PC-3 (cell line): ENCODE measurements at regions not wholly inside any gene's neighbourhood (a gene's known extent, or its start where the extent isn't known, plus 50 kb on each side); places are given as distances from the start of the nearest gene placed in this dataset.

Experiments used
- CTCF ChIP-seq: fragments of 300-600 bp; sonication (generic); conservative IDR thresholded peaks from 2 replicates; pipeline ENCODE4 v1.5.1; 2017; ENCODE audit warnings: antibody characterized with exemption, low read depth, mild to moderate bottlenecking, low read length
- EZH2 ChIP-seq: fragments of 300-600 bp; sonication (generic); IDR thresholded peaks from one replicate; pipeline ENCODE4 v1.6.1; 2017; ENCODE audit warnings: antibody characterized with exemption, mild to moderate bottlenecking, low read length; ENCODE audit not compliant: unreplicated experiment
- EZH2phosphoT487 ChIP-seq: fragments of 300-600 bp; sonication (generic); IDR thresholded peaks from 2 replicates; pipeline ENCODE4 v1.6.1; 2018; ENCODE audit warnings: mild to moderate bottlenecking, antibody characterized with exemption, low read length, borderline replicate concordance

- TF ChIP-seq CTCF = no peak
- no peak for TF ChIP-seq EZH2phosphoT487
- TF ChIP-seq EZH2 = no peak
These were observed 80.5 kb upstream of the RORA start for GRCh38 chr15:61309617-61310016.
